ENCODE measurements at regions not wholly inside any gene's neighbourhood (a gene's known extent, or its start where the extent isn't known, plus 50 kb on each side); places are given as distances from the start of the nearest gene placed in this dataset.

GRCh38 chrX:28278251-28278650, 297.0 kb upstream of the DCAF8L1 start:
- Histone ChIP-seq H3K4me3 (no peak overlapping the region), H3K36me3 (ENCODE audit: low read depth) (no peaks in the 10 kb centered on the region), H2AFZ (no peak overlapping the region), H3K27me3 (ENCODE audit: insufficient read depth, low read depth) (no peaks in the 10 kb centered on the region), H3K9me2 (ENCODE audit: insufficient read depth) (no peaks in the 10 kb centered on the region), H4K20me1 (ENCODE audit: insufficient read depth) (no peaks in the 10 kb centered on the region), H3K4me1 (replicated peaks; ENCODE audit: insufficient read depth) (no peaks in the 10 kb centered on the region), H3K9me3 (ENCODE audit: insufficient read depth, low read depth) (no peaks in the 10 kb centered on the region), H3K27ac (no peak overlapping the region), H3K4me2 (no peak overlapping the region), H3F3A (ENCODE audit: insufficient read depth, low read depth) (no peaks in the 10 kb centered on the region), H3K79me2 (ENCODE audit: low read depth) (no peaks in the 10 kb centered on the region)
- intact Hi-C loops (cut with micrococcal nuclease; ENCODE audit: unreplicated experiment), result loop anchor here (5.0 kb wide), 1 partner anchor 1624 kb away; no protein-coding TSS in a partner anchor
- TF ChIP-seq CTCF (conservative IDR thresholded peaks at IDR 0.05) (no peak), EZH2 (IDR thresholded peaks at IDR 0.05; ENCODE audit: low read depth) (no peak)
- POLR2A ChIA-PET (ENCODE audit: unreplicated experiment), result no interaction called here
- DNase-seq, result no peak
- CTCF ChIA-PET, result no interaction called here
- BruUV-seq (replicated peaks), result no TSS peak

GRCh38 chrX:28273736-28274135, 292.5 kb upstream of the DCAF8L1 start:
- H3F3A ChIP-seq (ENCODE audit: insufficient read depth, low read depth), result no peaks in the 10 kb centered on the region
- no peak for DNase-seq
- no peaks in the 10 kb centered on the region for H3K9me3 ChIP-seq (ENCODE audit: insufficient read depth, low read depth)
- H4K20me1 ChIP-seq (ENCODE audit: insufficient read depth), result no peaks in the 10 kb centered on the region
- no TSS peak for BruUV-seq (replicated peaks)
- POLR2A ChIA-PET (ENCODE audit: unreplicated experiment), result no interaction called here
- CTCF ChIA-PET, result no interaction called here
- H3K9me2 ChIP-seq (ENCODE audit: insufficient read depth), result no peaks in the 10 kb centered on the region
- H3K79me2 ChIP-seq (ENCODE audit: low read depth), result no peaks in the 10 kb centered on the region
- no peak overlapping the region for H3K4me3 ChIP-seq
- no peak for TF ChIP-seq EZH2 (IDR thresholded peaks at IDR 0.05; ENCODE audit: low read depth)
- no peak for TF ChIP-seq CTCF (conservative IDR thresholded peaks at IDR 0.05)
- no peaks in the 10 kb centered on the region for H3K27me3 ChIP-seq (ENCODE audit: insufficient read depth, low read depth)
- no peak overlapping the region for H3K4me2 ChIP-seq
- H3K4me1 ChIP-seq (replicated peaks; ENCODE audit: insufficient read depth), result no peaks in the 10 kb centered on the region
- no peak overlapping the region for H2AFZ ChIP-seq
- no peaks in the 10 kb centered on the region for H3K36me3 ChIP-seq (ENCODE audit: low read depth)
- no peak overlapping the region for H3K27ac ChIP-seq
- intact Hi-C loops (cut with micrococcal nuclease; ENCODE audit: unreplicated experiment), result no loop called here

DNA sequence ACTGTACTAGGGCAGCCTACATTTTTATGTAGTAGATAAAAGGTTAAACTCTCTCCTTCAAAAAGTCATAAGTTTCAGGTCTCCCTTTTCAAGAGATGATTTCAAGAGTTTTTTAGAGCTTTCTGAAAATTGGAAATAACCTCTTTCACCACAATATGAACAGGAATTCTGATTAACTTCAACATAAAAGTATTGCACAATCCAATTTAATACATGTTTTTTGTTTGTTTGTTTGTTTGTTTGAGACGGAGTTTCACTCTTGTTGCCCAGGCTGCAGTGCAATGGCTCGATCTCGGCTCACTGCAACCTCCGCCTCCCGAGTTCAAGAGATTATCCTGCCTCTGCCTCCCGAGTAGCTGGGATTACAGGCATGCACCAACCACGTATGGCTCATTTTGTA, 265.4 kb upstream of the DCAF8L1 start:
- H4K20me1 ChIP-seq (ENCODE audit: insufficient read depth), result no peaks in the 10 kb centered on the region
- H3K27me3 ChIP-seq (ENCODE audit: insufficient read depth, low read depth), result no peaks in the 10 kb centered on the region
- no peaks in the 10 kb centered on the region for H3K79me2 ChIP-seq (ENCODE audit: low read depth)
- no TSS peak for BruUV-seq (replicated peaks)
- H3K4me1 ChIP-seq (replicated peaks; ENCODE audit: insufficient read depth), result no peaks in the 10 kb centered on the region
- H3K9me3 ChIP-seq (ENCODE audit: insufficient read depth, low read depth), result no peaks in the 10 kb centered on the region
- no peak for DNase-seq
- H3K9me2 ChIP-seq (ENCODE audit: insufficient read depth), result no peaks in the 10 kb centered on the region
- intact Hi-C loops (cut with micrococcal nuclease; ENCODE audit: unreplicated experiment), result no loop called here
- ChIA-PET POLR2A (ENCODE audit: unreplicated experiment) (no interaction called here), CTCF (no interaction called here)
- no peaks in the 10 kb centered on the region for H3K36me3 ChIP-seq (ENCODE audit: low read depth)
- no peak overlapping the region for H3K4me3 ChIP-seq
- no peak overlapping the region for H3K27ac ChIP-seq
- H2AFZ ChIP-seq, result no peak overlapping the region
- TF ChIP-seq CTCF (conservative IDR thresholded peaks at IDR 0.05), result no peak
- TF ChIP-seq EZH2 (IDR thresholded peaks at IDR 0.05; ENCODE audit: low read depth), result no peak
- H3K4me2 ChIP-seq, result no peak overlapping the region
- no peaks in the 10 kb centered on the region for H3F3A ChIP-seq (ENCODE audit: insufficient read depth, low read depth)

Measured in PC-9 (cell line).